ENCODE measurements at regions not wholly inside any gene's neighbourhood (a gene's known extent, or its start where the extent isn't known, plus 50 kb on each side); places are given as distances from the start of the nearest gene placed in this dataset.

DNA sequence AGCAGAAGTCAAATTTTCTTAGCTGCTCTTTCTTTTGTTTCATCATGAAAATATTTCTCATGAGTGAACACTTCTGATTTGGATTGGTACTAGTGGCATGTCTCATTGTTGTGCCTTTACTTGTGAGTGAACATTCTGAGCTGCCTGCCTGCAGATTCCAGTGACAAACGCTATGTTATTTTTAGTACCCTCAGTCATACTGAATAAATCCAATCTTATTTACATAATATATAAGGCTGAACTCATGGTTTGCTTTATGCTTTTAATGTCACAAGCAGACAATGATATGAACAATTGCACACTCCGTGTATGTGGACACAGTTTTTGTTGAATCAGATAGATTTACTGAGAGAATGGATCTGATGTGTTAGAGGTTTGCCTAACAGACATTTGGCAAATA is 67.8 kb downstream of the ACTBL2 start:
- no peak overlapping the region for H3K4me3 ChIP-seq (replicated peaks in 1 of 3; ENCODE audit: low read depth in 2 of 3, low read length in 3 of 3)
- H3K4me3 Mint-ChIP-seq = no peak overlapping the region

DNA sequence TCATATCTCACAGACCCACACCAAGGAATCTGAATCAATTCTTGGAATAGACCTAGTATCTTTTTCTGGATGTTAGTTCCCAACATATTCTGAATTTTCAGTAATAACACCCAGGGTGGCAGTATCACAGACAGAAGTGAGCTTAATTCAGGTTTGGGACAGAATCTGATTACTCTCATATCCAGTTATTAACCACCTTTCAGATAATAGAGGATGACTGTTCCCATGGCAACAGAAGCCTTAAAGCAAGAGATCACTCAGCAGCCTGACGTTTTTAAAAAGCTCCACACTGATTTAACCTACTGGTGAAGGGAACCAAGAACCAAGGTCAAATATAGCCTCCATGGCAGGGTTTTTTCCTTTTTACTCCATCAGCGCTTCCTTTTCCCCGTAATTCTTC is 68.4 kb downstream of the ACTBL2 start:
- Histone ChIP-seq H3K4me1 (ENCODE audit: control insufficient read depth in 1 of 2, insufficient read depth in 2 of 2, low read length in 2 of 2) (no peaks in the 10 kb centered on the region), H3K79me2 (ENCODE audit: insufficient read depth, low read length) (no peaks in the 10 kb centered on the region), H2AFZ (ENCODE audit: insufficient read depth, low read depth, low read length, poor library complexity, severe bottlenecking) (no peak overlapping the region), H3K27ac (ENCODE audit: low read depth in 1 of 2, low read length in 2 of 2) (no peak overlapping the region), H3K27me3 (ENCODE audit: control insufficient read depth in 2 of 2, insufficient read depth in 2 of 2, low read length in 2 of 2) (no peaks in the 10 kb centered on the region), H3K4me3 (replicated peaks in 1 of 3; ENCODE audit: low read depth in 2 of 3, low read length in 3 of 3) (no peak overlapping the region), H3K9ac (ENCODE audit: insufficient read depth, low read length, poor library complexity, severe bottlenecking) (no peak overlapping the region), H4K20me1 (ENCODE audit: insufficient read depth, low read length) (no peaks in the 10 kb centered on the region), H3K9me3 (replicated peaks in 1 of 2; ENCODE audit: control insufficient read depth in 1 of 2, insufficient read depth in 1 of 2, low read length in 2 of 2) (no peaks in the 10 kb centered on the region), H3K36me3 (replicated peaks in 1 of 2; ENCODE audit: control insufficient read depth in 1 of 2, insufficient read depth in 2 of 2, low read length in 2 of 2) (no peaks in the 10 kb centered on the region), H3K4me2 (replicated peaks; ENCODE audit: extremely low read depth, low read length, poor library complexity, severe bottlenecking) (no peak overlapping the region)
- H3K36me3 Mint-ChIP-seq = no peaks in the 10 kb centered on the region
- no peaks in the 10 kb centered on the region for H3K9me3 Mint-ChIP-seq
- H3K27ac Mint-ChIP-seq = no peak overlapping the region
- H3K4me1 Mint-ChIP-seq = no peaks in the 10 kb centered on the region
- no peak overlapping the region for H3K4me3 Mint-ChIP-seq
- peaks cover 0 to 2% (median 0%) of the 10 kb centered on the region in 3 donors for H3K27me3 Mint-ChIP-seq (ENCODE audit: low read depth in 3 of 3)
- 82% methylated on average over 1 of the region's 3 CpGs for whole genome bisulfite sequencing (ENCODE audit: insufficient coverage)
- TF ChIP-seq, protein P1, sequence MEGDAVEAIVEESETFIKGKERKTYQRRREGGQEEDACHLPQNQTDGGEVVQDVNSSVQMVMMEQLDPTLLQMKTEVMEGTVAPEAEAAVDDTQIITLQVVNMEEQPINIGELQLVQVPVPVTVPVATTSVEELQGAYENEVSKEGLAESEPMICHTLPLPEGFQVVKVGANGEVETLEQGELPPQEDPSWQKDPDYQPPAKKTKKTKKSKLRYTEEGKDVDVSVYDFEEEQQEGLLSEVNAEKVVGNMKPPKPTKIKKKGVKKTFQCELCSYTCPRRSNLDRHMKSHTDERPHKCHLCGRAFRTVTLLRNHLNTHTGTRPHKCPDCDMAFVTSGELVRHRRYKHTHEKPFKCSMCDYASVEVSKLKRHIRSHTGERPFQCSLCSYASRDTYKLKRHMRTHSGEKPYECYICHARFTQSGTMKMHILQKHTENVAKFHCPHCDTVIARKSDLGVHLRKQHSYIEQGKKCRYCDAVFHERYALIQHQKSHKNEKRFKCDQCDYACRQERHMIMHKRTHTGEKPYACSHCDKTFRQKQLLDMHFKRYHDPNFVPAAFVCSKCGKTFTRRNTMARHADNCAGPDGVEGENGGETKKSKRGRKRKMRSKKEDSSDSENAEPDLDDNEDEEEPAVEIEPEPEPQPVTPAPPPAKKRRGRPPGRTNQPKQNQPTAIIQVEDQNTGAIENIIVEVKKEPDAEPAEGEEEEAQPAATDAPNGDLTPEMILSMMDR (IDR thresholded peaks at IDR 0.05) = no peak
- no peak for DNase-seq
- intact Hi-C loops (cut with micrococcal nuclease) = no loop called here

More for the DNA sequence above, 67.8 kb downstream of the ACTBL2 start:
- no peak overlapping the region for H3K27ac Mint-ChIP-seq
- no peak for DNase-seq
- no peak overlapping the region for H2AFZ ChIP-seq (ENCODE audit: insufficient read depth, low read depth, low read length, poor library complexity, severe bottlenecking)
- TF ChIP-seq, protein P1 (IDR thresholded peaks at IDR 0.05) = no peak
- no peaks in the 10 kb centered on the region for H3K4me1 Mint-ChIP-seq
- H4K20me1 ChIP-seq (ENCODE audit: insufficient read depth, low read length) = no peaks in the 10 kb centered on the region
- H3K4me1 ChIP-seq (ENCODE audit: control insufficient read depth in 1 of 2, insufficient read depth in 2 of 2, low read length in 2 of 2) = no peaks in the 10 kb centered on the region
- H3K27me3 Mint-ChIP-seq (ENCODE audit: low read depth in 3 of 3) = peaks cover 0 to 2% (median 0%) of the 10 kb centered on the region in 3 donors
- H3K36me3 Mint-ChIP-seq = no peaks in the 10 kb centered on the region
- H3K36me3 ChIP-seq (replicated peaks in 1 of 2; ENCODE audit: control insufficient read depth in 1 of 2, insufficient read depth in 2 of 2, low read length in 2 of 2) = no peaks in the 10 kb centered on the region
- H3K79me2 ChIP-seq (ENCODE audit: insufficient read depth, low read length) = no peaks in the 10 kb centered on the region
- H3K4me2 ChIP-seq (replicated peaks; ENCODE audit: extremely low read depth, low read length, poor library complexity, severe bottlenecking) = no peak overlapping the region
- no peak overlapping the region for H3K9ac ChIP-seq (ENCODE audit: insufficient read depth, low read length, poor library complexity, severe bottlenecking)
- H3K9me3 Mint-ChIP-seq = no peaks in the 10 kb centered on the region
- H3K9me3 ChIP-seq (replicated peaks in 1 of 2; ENCODE audit: control insufficient read depth in 1 of 2, insufficient read depth in 1 of 2, low read length in 2 of 2) = no peaks in the 10 kb centered on the region
- intact Hi-C loops (cut with micrococcal nuclease) = no loop called here
- WGBS (ENCODE audit: insufficient coverage) = no CpG with 5 or more reads among the region's 2 CpGs
- H3K27me3 ChIP-seq (ENCODE audit: control insufficient read depth in 2 of 2, insufficient read depth in 2 of 2, low read length in 2 of 2) = no peaks in the 10 kb centered on the region
- H3K27ac ChIP-seq (ENCODE audit: low read depth in 1 of 2, low read length in 2 of 2) = no peak overlapping the region
